Naive thymus-derived CD4-positive, alpha-beta T cell (primary cell): ENCODE measurements at regions not wholly inside any gene's neighbourhood (a gene's known extent, or its start where the extent isn't known, plus 50 kb on each side); places are given as distances from the start of the nearest gene placed in this dataset.

Source experiments
- ATAC-seq: fragments of 150-1000 bp; cut with Tn5 transposase; 2 replicates; pipeline ENCODE4 v1.10.0; 2021; ENCODE audit warnings: mild to moderate bottlenecking, moderate library complexity
- CTCF ChIA-PET: fragments of 350-600 bp; sonication (Branson Sonifier 250); formaldehyde crosslinking; loops from one replicate; lab custom pipeline; 2021; ENCODE audit warnings: antibody characterized with exemption; lab: Charles Lee
- POLR2A ChIA-PET: fragments of 350-600 bp; sonication (Branson Sonifier 250); formaldehyde crosslinking; loops from one replicate; lab custom pipeline; 2021; ENCODE audit warnings: antibody characterized with exemption, inconsistent platforms; lab: Charles Lee
- DNase-seq, 9 donors: peaks; one replicate each; pipeline versions ENCODE4 v3.0.0 to v3.0.0-alpha.2; 2020 to 2022; ENCODE audit warnings: mixed read lengths in 1 of 9
- H3K27ac ChIP-seq: one replicate; pipeline ENCODE4 v1.7.0; 2013; ENCODE audit warnings: mild to moderate bottlenecking, low read depth, low read length, moderate library complexity
- H3K27me3 ChIP-seq, 2 donors: one replicate each; pipeline ENCODE4 v1.7.0; 2013; ENCODE audit warnings: low read length in 2 of 2, mild to moderate bottlenecking in 2 of 2, moderate library complexity in 2 of 2; ENCODE audit not compliant: control insufficient read depth in 2 of 2, insufficient read depth in 2 of 2
- H3K36me3 ChIP-seq, 3 experiments: 1 replicate in 2 of 3; 2 replicates in 1 of 3; pipeline ENCODE4 v1.7.0; 2013; ENCODE audit warnings: low read length in 3 of 3, mild to moderate bottlenecking in 3 of 3, moderate library complexity in 1 of 3; ENCODE audit not compliant: insufficient read depth in 3 of 3, control insufficient read depth in 2 of 3
- H3K4me1 ChIP-seq, 2 donors: one replicate each; pipeline ENCODE4 v1.7.0; 2013; ENCODE audit warnings: low read length in 2 of 2, mild to moderate bottlenecking in 2 of 2, moderate library complexity in 1 of 2; ENCODE audit not compliant: control insufficient read depth in 2 of 2, insufficient read depth in 2 of 2
- H3K4me3 ChIP-seq: 2 replicates; pipeline ENCODE4 v1.7.0; 2013; ENCODE audit warnings: mild to moderate bottlenecking, low read length
- H3K9me3 ChIP-seq, 3 experiments: 1 replicate in 2 of 3; 2 replicates in 1 of 3; pipeline ENCODE4 v1.7.0; 2013; ENCODE audit warnings: low read length in 3 of 3; ENCODE audit not compliant: control insufficient read depth in 2 of 3
- H3K27ac Mint-ChIP-seq, 9 donors: one replicate each; pipeline ENCODE4 v1.8.0; 2020 to 2022; ENCODE audit warnings: mixed read lengths in 9 of 9, mild to moderate bottlenecking in 8 of 9, moderate library complexity in 5 of 9, inconsistent platforms in 2 of 9
- H3K27me3 Mint-ChIP-seq, 5 donors: one replicate each; pipeline ENCODE4 v1.8.0; 2021 to 2022; ENCODE audit warnings: mixed read lengths in 5 of 5, mild to moderate bottlenecking in 1 of 5
- H3K36me3 Mint-ChIP-seq, 5 donors: one replicate each; pipeline ENCODE4 v1.8.0; 2020 to 2022; ENCODE audit warnings: mixed read lengths in 5 of 5, mild to moderate bottlenecking in 3 of 5, inconsistent platforms in 1 of 5
- H3K4me1 Mint-ChIP-seq, 7 donors: one replicate each; pipeline ENCODE4 v1.8.0; 2020 to 2022; ENCODE audit warnings: mixed read lengths in 7 of 7, mild to moderate bottlenecking in 3 of 7, inconsistent platforms in 1 of 7
- H3K4me3 Mint-ChIP-seq, 10 donors: one replicate each; pipeline ENCODE4 v1.8.0; 2020 to 2022; ENCODE audit warnings: mild to moderate bottlenecking in 10 of 10, mixed read lengths in 10 of 10, moderate library complexity in 6 of 10, inconsistent platforms in 2 of 10
- H3K9me3 Mint-ChIP-seq, 11 donors: one replicate each; pipeline ENCODE4 v1.8.0; 2020 to 2022; ENCODE audit warnings: mixed read lengths in 11 of 11, mild to moderate bottlenecking in 4 of 11, inconsistent platforms in 1 of 11, moderate library complexity in 1 of 11
- intact Hi-C, 2 donors: fragments of 100-400 bp; cut with micrococcal nuclease; formaldehyde crosslinking; loops; one replicate each; pipeline ENCODE4 v1.15.1; 2023

DNA sequence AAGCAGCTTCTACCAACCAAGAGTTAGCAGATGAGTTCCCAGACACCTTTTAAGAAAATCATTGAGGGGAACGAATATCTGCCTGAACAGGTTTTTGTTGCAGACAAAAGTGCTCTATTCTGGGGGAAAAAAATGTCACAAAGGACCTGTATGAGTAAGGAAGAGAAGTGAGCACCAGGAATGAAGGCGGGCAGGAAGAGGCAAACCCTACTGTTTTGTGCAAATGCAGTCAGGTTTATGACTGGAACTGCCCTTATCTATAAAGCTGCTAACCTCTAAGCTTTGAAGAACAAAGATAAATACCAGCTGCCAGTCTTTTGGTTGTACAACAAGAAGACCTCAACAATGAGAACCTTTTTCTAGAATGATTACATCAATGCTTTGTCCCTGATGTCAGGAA, 292.4 kb upstream of the SP4 start:
- H3K4me3 Mint-ChIP-seq = no peak overlapping the region

DNA sequence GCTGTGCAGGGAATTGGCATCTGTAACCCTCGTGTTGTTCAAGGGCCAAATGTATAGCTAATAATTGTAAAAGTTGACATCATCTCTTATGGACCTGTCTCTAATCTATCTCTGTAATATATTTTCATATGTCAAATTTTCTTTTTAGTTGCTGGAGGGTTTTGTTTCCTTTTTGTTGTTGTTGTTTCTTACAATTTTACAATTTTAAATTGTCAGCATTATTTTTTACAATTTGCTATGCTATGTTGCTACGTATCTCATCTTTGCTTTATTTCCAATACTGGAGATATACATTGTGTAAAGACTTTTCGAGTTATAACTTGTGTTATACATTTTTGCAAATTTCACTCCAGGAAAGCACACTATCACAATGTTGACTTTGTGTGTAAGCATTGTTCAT, 290.2 kb upstream of the SP4 start:
- ATAC-seq = no peak
- Mint-ChIP-seq H3K27me3 (peaks cover 0 to 16% (median 9%) of the 10 kb centered on the region in 5 donors), H3K9me3 (peaks cover 0 to 14% (median 4%) of the 10 kb centered on the region in 11 donors), H3K36me3 (no peaks in the 10 kb centered on the region), H3K4me1 (no peaks in the 10 kb centered on the region), H3K4me3 (no peak overlapping the region), H3K27ac (no peak overlapping the region)
- Histone ChIP-seq H3K4me3 (no peak overlapping the region), H3K27ac (no peak overlapping the region), H3K36me3 (no peaks in the 10 kb centered on the region), H3K27me3 (no peaks in the 10 kb centered on the region), H3K4me1 (no peaks in the 10 kb centered on the region), H3K9me3 (no peaks in the 10 kb centered on the region)
- no peak for DNase-seq
- ChIA-PET POLR2A (no interaction called here), CTCF (no interaction called here)
- intact Hi-C loops = no loop called here

More for the DNA sequence above, 292.4 kb upstream of the SP4 start:
- no peaks in the 10 kb centered on the region for H3K36me3 Mint-ChIP-seq
- ChIA-PET CTCF (no interaction called here), POLR2A (no interaction called here)
- H3K9me3 ChIP-seq = no peaks in the 10 kb centered on the region
- H3K27ac Mint-ChIP-seq = no peak overlapping the region
- H3K9me3 Mint-ChIP-seq = peaks cover 0 to 14% (median 5%) of the 10 kb centered on the region in 11 donors
- H3K27me3 ChIP-seq = no peaks in the 10 kb centered on the region
- peaks cover 0 to 31% (median 12%) of the 10 kb centered on the region in 5 donors for H3K27me3 Mint-ChIP-seq
- no peak for DNase-seq
- H3K27ac ChIP-seq = no peak overlapping the region
- H3K36me3 ChIP-seq = no peaks in the 10 kb centered on the region
- no peaks in the 10 kb centered on the region for H3K4me1 ChIP-seq
- ATAC-seq = no peak
- H3K4me3 ChIP-seq = no peak overlapping the region
- intact Hi-C loops = no loop called here
- H3K4me1 Mint-ChIP-seq = no peaks in the 10 kb centered on the region

DNA sequence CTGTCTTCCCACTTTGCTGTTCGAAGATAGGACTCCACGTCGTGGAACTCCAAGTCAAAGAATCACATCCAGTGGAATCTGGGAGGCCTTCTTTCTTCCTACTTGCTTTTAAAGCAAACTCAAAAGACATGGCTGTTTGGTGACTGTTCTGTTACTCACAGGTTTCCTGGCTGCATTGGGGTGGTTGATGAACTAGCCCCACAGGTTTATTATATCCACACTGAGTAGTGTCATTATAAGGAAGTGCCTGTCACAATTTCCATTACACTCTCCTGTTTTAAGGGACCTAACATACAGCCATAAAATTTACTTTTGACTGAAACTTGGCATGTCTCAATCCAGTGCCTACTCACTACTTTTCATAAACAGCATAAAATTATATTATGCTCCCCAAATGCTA, 287.3 kb upstream of the SP4 start:
- DNase-seq (no peak), ATAC-seq (no peak)
- H3K36me3 Mint-ChIP-seq = no peaks in the 10 kb centered on the region
- H3K4me3 Mint-ChIP-seq = no peak overlapping the region
- ChIA-PET CTCF (no interaction called here), POLR2A (no interaction called here)
- Histone ChIP-seq H3K4me3 (no peak overlapping the region), H3K27ac (no peak overlapping the region), H3K4me1 (no peaks in the 10 kb centered on the region), H3K27me3 (no peaks in the 10 kb centered on the region), H3K9me3 (no peaks in the 10 kb centered on the region), H3K36me3 (no peaks in the 10 kb centered on the region)
- H3K4me1 Mint-ChIP-seq = no peaks in the 10 kb centered on the region
- H3K27me3 Mint-ChIP-seq = peaks cover 0 to 10% (median 5%) of the 10 kb centered on the region in 5 donors
- H3K27ac Mint-ChIP-seq = no peak overlapping the region
- intact Hi-C loops = no loop called here
- H3K9me3 Mint-ChIP-seq = peaks cover 0 to 6% (median 0%) of the 10 kb centered on the region in 11 donors

DNA sequence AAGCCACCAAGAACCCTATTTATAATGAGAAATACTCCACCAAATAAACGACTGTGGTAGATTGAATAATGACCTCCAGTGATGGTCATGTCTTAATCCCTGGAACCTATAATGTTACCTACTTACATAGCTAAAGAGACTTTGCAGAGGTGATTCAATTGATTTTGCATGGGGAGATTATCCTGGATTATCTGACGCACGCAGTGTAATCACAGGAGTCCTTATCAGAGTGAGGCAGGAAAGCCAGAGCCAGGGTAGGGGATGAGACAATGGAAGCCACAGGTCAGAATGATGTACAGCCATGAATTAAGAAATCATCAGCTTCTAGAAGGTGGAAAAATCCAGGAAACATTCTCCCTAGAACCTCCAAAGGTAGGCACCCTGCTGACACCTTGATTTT, 286.4 kb upstream of the SP4 start:
- no peaks in the 10 kb centered on the region for H3K36me3 Mint-ChIP-seq
- ChIA-PET CTCF (no interaction called here), POLR2A (no interaction called here)
- Histone ChIP-seq H3K9me3 (no peaks in the 10 kb centered on the region), H3K4me3 (no peak overlapping the region), H3K27me3 (no peaks in the 10 kb centered on the region), H3K4me1 (no peaks in the 10 kb centered on the region), H3K27ac (no peak overlapping the region), H3K36me3 (no peaks in the 10 kb centered on the region)
- no peak overlapping the region for H3K27ac Mint-ChIP-seq
- no peaks in the 10 kb centered on the region for H3K9me3 Mint-ChIP-seq
- no peak overlapping the region for H3K4me3 Mint-ChIP-seq
- intact Hi-C loops = no loop called here
- ATAC-seq (no peak), DNase-seq (no peak)
- no peaks in the 10 kb centered on the region for H3K4me1 Mint-ChIP-seq
- H3K27me3 Mint-ChIP-seq = peaks cover 0 to 15% (median 11%) of the 10 kb centered on the region in 5 donors

DNA sequence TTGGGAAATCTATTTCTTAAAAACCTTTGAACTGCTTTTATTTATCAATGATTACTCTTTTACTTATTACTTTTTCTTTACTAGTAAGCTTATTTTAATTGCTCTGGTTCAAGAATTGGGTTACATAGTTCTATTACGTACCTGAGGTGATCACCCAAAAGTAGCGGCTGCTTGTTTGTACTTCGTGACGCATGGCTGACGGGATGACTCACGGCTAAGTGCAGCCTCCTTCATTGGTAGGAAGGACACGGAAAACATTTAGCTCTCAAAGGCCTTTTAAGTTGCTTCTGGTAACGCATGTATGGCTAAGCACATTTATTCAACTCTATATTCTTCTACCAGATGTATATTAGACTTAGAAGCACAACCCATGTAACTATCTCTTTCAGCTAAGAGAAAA, 285.8 kb upstream of the SP4 start:
- Mint-ChIP-seq H3K36me3 (no peaks in the 10 kb centered on the region), H3K4me1 (no peaks in the 10 kb centered on the region), H3K27ac (no peak overlapping the region), H3K27me3 (peaks cover 0 to 16% (median 11%) of the 10 kb centered on the region in 5 donors), H3K9me3 (no peaks in the 10 kb centered on the region), H3K4me3 (no peak overlapping the region)
- POLR2A ChIA-PET = no interaction called here
- no peak for ATAC-seq
- no peaks in the 10 kb centered on the region for H3K27me3 ChIP-seq
- CTCF ChIA-PET = interaction anchor here (0.5 kb wide), 1 partner anchor 18 kb away, joined by 4 read pairs; no protein-coding TSS in a partner anchor
- H3K27ac ChIP-seq = no peak overlapping the region
- no peak for DNase-seq
- no peak overlapping the region for H3K4me3 ChIP-seq
- no peaks in the 10 kb centered on the region for H3K36me3 ChIP-seq
- intact Hi-C loops = no loop called here
- no peaks in the 10 kb centered on the region for H3K4me1 ChIP-seq
- H3K9me3 ChIP-seq = no peaks in the 10 kb centered on the region

DNA sequence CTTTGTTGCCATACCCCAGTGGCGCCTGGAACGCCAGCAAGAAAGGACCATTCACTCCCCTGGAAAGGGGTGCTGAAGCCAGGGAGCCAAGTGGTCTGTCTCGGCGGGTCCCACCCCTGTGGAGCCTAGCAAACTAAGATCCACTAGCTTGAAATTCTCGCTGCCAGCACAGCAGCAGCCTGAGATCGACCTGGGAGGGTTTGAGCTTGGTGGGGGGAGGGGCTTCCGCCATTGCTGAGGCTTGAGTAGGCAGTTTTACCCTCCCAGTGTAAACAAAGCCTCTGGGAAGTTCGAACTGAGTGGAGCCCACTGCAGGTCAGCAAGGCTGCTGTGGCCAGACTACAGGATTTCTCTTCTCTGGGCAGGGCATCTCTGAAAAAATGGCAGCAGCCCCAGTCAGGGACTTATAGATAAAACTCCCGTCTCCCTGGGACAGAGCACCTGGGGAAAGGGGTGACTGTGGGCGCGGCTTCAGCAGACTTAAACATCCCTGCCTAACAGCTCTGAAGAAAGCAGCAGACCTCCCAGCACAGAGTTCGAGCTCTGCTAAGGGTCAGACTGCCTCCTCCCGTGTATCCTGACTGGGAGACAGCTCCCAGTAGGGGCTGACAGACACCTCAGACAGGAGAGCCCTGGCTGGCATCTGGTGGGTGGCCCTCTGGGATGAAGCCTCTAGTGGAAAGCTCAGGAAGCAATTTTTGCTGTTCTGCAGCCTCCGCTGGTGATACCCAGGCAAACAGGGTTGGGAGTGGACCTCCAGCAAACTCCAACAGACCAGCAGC, 281.1 kb upstream of the SP4 start:
- POLR2A ChIA-PET = no interaction called here

DNA sequence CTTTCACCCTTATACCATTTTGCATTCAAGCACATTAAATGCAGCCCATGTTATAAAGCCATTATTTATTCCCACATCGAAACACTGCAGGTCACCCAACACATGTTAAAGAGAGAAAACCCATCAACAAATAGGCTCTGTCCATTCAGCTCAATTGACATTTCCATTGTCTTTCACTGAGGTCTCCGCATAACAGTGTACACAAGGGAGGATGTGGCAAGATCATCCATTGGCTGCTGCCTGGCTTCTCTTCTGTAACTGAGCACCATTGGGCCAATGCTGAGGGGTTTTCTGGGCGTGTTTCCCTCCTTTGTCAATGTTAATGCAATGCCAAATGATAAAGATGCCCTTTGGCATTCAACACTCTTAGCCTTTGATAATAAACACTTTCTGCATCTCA, 278.1 kb upstream of the SP4 start:
- peaks cover 0 to 1% (median 0%) of the 10 kb centered on the region in 7 donors for H3K4me1 Mint-ChIP-seq
- Histone ChIP-seq H3K27me3 (no peaks in the 10 kb centered on the region), H3K9me3 (no peaks in the 10 kb centered on the region), H3K4me3 (no peak overlapping the region), H3K4me1 (no peaks in the 10 kb centered on the region), H3K27ac (no peak overlapping the region), H3K36me3 (no peaks in the 10 kb centered on the region)
- ChIA-PET POLR2A (no interaction called here), CTCF (interaction anchor here (0.5 kb wide), 1 partner anchor 739 kb away, joined by 3 read pairs; no protein-coding TSS in a partner anchor)
- H3K27ac Mint-ChIP-seq = no peak overlapping the region
- H3K9me3 Mint-ChIP-seq = no peaks in the 10 kb centered on the region
- DNase-seq (no peak), ATAC-seq (no peak)
- H3K36me3 Mint-ChIP-seq = no peaks in the 10 kb centered on the region
- H3K27me3 Mint-ChIP-seq = peaks cover 3 to 27% (median 20%) of the 10 kb centered on the region in 5 donors
- intact Hi-C loops = no loop called here
- no peak overlapping the region for H3K4me3 Mint-ChIP-seq

More for the DNA sequence above, 281.1 kb upstream of the SP4 start:
- Histone ChIP-seq H3K36me3 (no peaks in the 10 kb centered on the region), H3K27me3 (no peaks in the 10 kb centered on the region), H3K27ac (no peak overlapping the region), H3K9me3 (no peaks in the 10 kb centered on the region), H3K4me1 (no peaks in the 10 kb centered on the region), H3K4me3 (no peak overlapping the region)
- CTCF ChIA-PET = no interaction called here
- DNase-seq (no peak), ATAC-seq (no peak)
- no peaks in the 10 kb centered on the region for H3K36me3 Mint-ChIP-seq
- no peaks in the 10 kb centered on the region for H3K9me3 Mint-ChIP-seq
- intact Hi-C loops = no loop called here
- H3K27ac Mint-ChIP-seq = no peak overlapping the region
- H3K27me3 Mint-ChIP-seq = peaks cover 0 to 26% (median 14%) of the 10 kb centered on the region in 5 donors
- peaks cover 0 to 1% (median 0%) of the 10 kb centered on the region in 7 donors for H3K4me1 Mint-ChIP-seq
- no peak overlapping the region for H3K4me3 Mint-ChIP-seq
